ENCODE measurements at regions not wholly inside any gene's neighbourhood (a gene's known extent, or its start where the extent isn't known, plus 50 kb on each side); places are given as distances from the start of the nearest gene placed in this dataset.

DNA sequence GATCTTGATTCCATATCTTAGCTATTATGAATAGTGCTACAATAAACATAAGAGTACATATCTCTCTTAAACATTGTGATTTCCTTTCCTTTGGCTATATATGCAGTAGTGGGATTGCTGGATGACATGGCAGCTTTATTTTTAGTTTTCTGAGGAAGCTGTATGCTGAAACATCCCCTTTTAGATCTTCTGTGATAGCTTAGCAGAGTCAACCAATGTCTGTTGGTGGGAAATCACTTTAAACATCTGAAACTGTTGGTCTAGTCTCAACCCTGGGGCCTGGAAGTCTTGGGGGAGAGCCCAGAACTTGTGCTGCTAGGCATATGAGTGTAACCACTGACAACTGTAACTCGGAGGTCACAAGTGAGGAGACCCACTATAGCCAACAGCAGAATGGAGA lies 378.6 kb upstream of the SLC14A2 start:
- TF ChIP-seq, protein P1, sequence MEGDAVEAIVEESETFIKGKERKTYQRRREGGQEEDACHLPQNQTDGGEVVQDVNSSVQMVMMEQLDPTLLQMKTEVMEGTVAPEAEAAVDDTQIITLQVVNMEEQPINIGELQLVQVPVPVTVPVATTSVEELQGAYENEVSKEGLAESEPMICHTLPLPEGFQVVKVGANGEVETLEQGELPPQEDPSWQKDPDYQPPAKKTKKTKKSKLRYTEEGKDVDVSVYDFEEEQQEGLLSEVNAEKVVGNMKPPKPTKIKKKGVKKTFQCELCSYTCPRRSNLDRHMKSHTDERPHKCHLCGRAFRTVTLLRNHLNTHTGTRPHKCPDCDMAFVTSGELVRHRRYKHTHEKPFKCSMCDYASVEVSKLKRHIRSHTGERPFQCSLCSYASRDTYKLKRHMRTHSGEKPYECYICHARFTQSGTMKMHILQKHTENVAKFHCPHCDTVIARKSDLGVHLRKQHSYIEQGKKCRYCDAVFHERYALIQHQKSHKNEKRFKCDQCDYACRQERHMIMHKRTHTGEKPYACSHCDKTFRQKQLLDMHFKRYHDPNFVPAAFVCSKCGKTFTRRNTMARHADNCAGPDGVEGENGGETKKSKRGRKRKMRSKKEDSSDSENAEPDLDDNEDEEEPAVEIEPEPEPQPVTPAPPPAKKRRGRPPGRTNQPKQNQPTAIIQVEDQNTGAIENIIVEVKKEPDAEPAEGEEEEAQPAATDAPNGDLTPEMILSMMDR (IDR thresholded peaks at IDR 0.05) = no peak
- no peak for TF ChIP-seq POLR2AphosphoS5 (IDR thresholded peaks at IDR 0.05)
- TF ChIP-seq POLR2A (IDR thresholded peaks at IDR 0.05) = no peak

Data from stomach (tissue), 4 donors.